ENCODE measurements at regions not wholly inside any gene's neighbourhood (a gene's known extent, or its start where the extent isn't known, plus 50 kb on each side); places are given as distances from the start of the nearest gene placed in this dataset.

DNA sequence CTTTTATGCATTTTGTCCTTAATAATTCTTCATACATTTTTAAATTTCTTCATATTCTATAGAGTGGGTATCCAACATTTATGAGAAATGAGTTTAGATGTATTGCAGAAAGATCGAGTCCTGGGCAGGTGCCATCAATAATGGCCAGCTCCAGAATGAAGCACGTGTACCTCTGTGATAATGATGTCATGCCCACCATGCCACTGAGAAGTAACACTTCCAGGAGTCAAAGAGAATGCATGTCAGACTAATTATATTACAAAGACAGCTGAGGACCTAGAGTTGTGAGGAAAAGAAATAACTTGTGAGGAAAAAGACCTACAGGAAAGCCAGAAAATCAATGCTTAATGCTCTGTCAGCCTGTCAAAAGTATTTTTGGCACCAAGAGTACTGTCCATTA lies 157.4 kb upstream of the P2RY1 start:
- TF ChIP-seq, protein P1, sequence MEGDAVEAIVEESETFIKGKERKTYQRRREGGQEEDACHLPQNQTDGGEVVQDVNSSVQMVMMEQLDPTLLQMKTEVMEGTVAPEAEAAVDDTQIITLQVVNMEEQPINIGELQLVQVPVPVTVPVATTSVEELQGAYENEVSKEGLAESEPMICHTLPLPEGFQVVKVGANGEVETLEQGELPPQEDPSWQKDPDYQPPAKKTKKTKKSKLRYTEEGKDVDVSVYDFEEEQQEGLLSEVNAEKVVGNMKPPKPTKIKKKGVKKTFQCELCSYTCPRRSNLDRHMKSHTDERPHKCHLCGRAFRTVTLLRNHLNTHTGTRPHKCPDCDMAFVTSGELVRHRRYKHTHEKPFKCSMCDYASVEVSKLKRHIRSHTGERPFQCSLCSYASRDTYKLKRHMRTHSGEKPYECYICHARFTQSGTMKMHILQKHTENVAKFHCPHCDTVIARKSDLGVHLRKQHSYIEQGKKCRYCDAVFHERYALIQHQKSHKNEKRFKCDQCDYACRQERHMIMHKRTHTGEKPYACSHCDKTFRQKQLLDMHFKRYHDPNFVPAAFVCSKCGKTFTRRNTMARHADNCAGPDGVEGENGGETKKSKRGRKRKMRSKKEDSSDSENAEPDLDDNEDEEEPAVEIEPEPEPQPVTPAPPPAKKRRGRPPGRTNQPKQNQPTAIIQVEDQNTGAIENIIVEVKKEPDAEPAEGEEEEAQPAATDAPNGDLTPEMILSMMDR (IDR thresholded peaks at IDR 0.05): no peak
- no peak for TF ChIP-seq POLR2A (IDR thresholded peaks at IDR 0.05)

Data from lower leg skin (tissue), 3 donors.